ENCODE measurements at regions not wholly inside any gene's neighbourhood (a gene's known extent, or its start where the extent isn't known, plus 50 kb on each side); places are given as distances from the start of the nearest gene placed in this dataset.

- in situ Hi-C loops (cut with MboI; ENCODE audit: low sequenced_read_pairs) = no loop called here
Observed at GRCh38 chr18:23384778-23385736, 68.0 kb upstream of the RIOK3 start.

- in situ Hi-C loops (cut with MboI; ENCODE audit: low sequenced_read_pairs) = no loop called here
Observed at GRCh38 chr18:23386317-23386716, 66.8 kb upstream of the RIOK3 start.

- in situ Hi-C loops (cut with MboI; ENCODE audit: low sequenced_read_pairs) = no loop called here
Observed at GRCh38 chr18:23387265-23387664, 65.8 kb upstream of the RIOK3 start.

- in situ Hi-C loops (cut with MboI; ENCODE audit: low sequenced_read_pairs) = no loop called here
Observed at GRCh38 chr18:23388357-23388756, 64.7 kb upstream of the RIOK3 start.

GRCh38 chr18:23391156-23391555, 61.9 kb upstream of the RIOK3 start:
- in situ Hi-C loops (cut with MboI; ENCODE audit: low sequenced_read_pairs) = no loop called here

GRCh38 chr18:23397907-23398306, 55.2 kb upstream of the RIOK3 start:
- in situ Hi-C loops (cut with MboI; ENCODE audit: low sequenced_read_pairs) = no loop called here

GRCh38 chr18:23398401-23398800, 54.7 kb upstream of the RIOK3 start:
- in situ Hi-C loops (cut with MboI; ENCODE audit: low sequenced_read_pairs) = no loop called here

GRCh38 chr18:23399067-23399466, 54.0 kb upstream of the RIOK3 start:
- in situ Hi-C loops (cut with MboI; ENCODE audit: low sequenced_read_pairs) = no loop called here

GRCh38 chr18:23400918-23401317, 52.2 kb upstream of the RIOK3 start:
- in situ Hi-C loops (cut with MboI; ENCODE audit: low sequenced_read_pairs) = loop anchor here (25.0 kb wide), 2 partner anchors 364 to 589 kb away; no protein-coding TSS in a partner anchor

- in situ Hi-C loops (cut with MboI; ENCODE audit: low sequenced_read_pairs) = loop anchor here (25.0 kb wide), 2 partner anchors 364 to 589 kb away; no protein-coding TSS in a partner anchor
Observed at GRCh38 chr18:23401400-23402347, 51.4 kb upstream of the RIOK3 start.

Measured in HL-60/S4 treated with retinoic acid at 250 ng/mL for 4 days and 3 days (cell line).